ENCODE measurements at regions not wholly inside any gene's neighbourhood (a gene's known extent, or its start where the extent isn't known, plus 50 kb on each side); places are given as distances from the start of the nearest gene placed in this dataset.
A peak's percentile ranks its signal among the peaks of the same experiment; 100 is the strongest.

- CTCF ChIA-PET: no interaction called here
- POLR2A ChIA-PET (ENCODE audit: low non-redundant PET): no interaction called here
- BruUV-seq (replicated peaks): no TSS peak
Observed at GRCh38 chr13:54945973-54946372, 1917.4 kb downstream of the OLFM4 start.

DNA sequence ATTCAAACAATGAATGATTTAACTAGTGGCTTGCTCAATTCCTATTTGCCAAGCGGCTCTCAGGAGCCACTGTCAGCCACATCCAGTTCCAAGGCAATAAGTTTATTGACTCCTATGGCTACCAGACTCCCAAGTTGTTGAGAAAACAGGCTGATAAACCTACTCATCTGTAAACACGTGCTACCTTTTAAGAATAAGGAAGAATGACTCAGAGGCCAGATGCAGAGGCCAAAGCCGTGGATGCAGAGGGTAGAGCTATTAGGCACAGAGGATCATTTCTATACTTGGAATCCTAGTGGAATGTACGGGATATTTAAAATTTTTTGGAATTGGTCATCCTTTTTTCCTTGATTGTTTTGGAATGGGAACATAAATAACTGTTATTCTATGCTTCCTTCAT is 1921.1 kb downstream of the OLFM4 start:
- TF ChIP-seq, protein P1, sequence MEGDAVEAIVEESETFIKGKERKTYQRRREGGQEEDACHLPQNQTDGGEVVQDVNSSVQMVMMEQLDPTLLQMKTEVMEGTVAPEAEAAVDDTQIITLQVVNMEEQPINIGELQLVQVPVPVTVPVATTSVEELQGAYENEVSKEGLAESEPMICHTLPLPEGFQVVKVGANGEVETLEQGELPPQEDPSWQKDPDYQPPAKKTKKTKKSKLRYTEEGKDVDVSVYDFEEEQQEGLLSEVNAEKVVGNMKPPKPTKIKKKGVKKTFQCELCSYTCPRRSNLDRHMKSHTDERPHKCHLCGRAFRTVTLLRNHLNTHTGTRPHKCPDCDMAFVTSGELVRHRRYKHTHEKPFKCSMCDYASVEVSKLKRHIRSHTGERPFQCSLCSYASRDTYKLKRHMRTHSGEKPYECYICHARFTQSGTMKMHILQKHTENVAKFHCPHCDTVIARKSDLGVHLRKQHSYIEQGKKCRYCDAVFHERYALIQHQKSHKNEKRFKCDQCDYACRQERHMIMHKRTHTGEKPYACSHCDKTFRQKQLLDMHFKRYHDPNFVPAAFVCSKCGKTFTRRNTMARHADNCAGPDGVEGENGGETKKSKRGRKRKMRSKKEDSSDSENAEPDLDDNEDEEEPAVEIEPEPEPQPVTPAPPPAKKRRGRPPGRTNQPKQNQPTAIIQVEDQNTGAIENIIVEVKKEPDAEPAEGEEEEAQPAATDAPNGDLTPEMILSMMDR (conservative IDR thresholded peaks at IDR 0.05; ENCODE audit: low read depth, low read length): no peak
- TF ChIP-seq EZH2 (IDR thresholded peaks at IDR 0.05; ENCODE audit: borderline replicate concordance, low read depth, low read length, poor library complexity, severe bottlenecking): no peak
- H3K4me1 ChIP-seq (ENCODE audit: insufficient read depth, low read length, poor library complexity, severe bottlenecking): no peaks in the 10 kb centered on the region
- no peak for DNase-seq (ENCODE audit: low spot score)
- CTCF ChIA-PET: no interaction called here
- no peaks in the 10 kb centered on the region for H3K27me3 ChIP-seq (replicated peaks; ENCODE audit: insufficient read depth, low read depth, low read length, poor library complexity)
- POLR2A ChIA-PET (ENCODE audit: low non-redundant PET): no interaction called here
- no peak overlapping the region for H3K4me3 ChIP-seq (ENCODE audit: low read depth, low read length, poor library complexity, severe bottlenecking)
- no peaks in the 10 kb centered on the region for H3K9me3 ChIP-seq (ENCODE audit: low read depth, low read length, poor library complexity, severe bottlenecking)
- intact Hi-C loops (cut with micrococcal nuclease; ENCODE audit: unreplicated experiment): no loop called here
- no TSS peak for BruUV-seq (replicated peaks)
- H3K27ac ChIP-seq (ENCODE audit: low read depth, low read length, poor library complexity, severe bottlenecking): no peak overlapping the region
- H3K36me3 ChIP-seq (ENCODE audit: insufficient read depth, low read length, poor library complexity, severe bottlenecking): no peaks in the 10 kb centered on the region

More at GRCh38 chr13:54945973-54946372, 1917.4 kb downstream of the OLFM4 start:
- Histone ChIP-seq H3K4me1 (ENCODE audit: insufficient read depth, low read length, poor library complexity, severe bottlenecking) (no peaks in the 10 kb centered on the region), H3K4me3 (ENCODE audit: low read depth, low read length, poor library complexity, severe bottlenecking) (no peak overlapping the region), H3K36me3 (ENCODE audit: insufficient read depth, low read length, poor library complexity, severe bottlenecking) (no peaks in the 10 kb centered on the region), H3K27ac (ENCODE audit: low read depth, low read length, poor library complexity, severe bottlenecking) (no peak overlapping the region), H3K9me3 (ENCODE audit: low read depth, low read length, poor library complexity, severe bottlenecking) (peaks cover 4% of the 10 kb centered on the region), H3K27me3 (replicated peaks; ENCODE audit: insufficient read depth, low read depth, low read length, poor library complexity) (no peaks in the 10 kb centered on the region)
- no peak for DNase-seq (ENCODE audit: low spot score)
- intact Hi-C loops (cut with micrococcal nuclease; ENCODE audit: unreplicated experiment): no loop called here
- TF ChIP-seq, protein P1 (conservative IDR thresholded peaks at IDR 0.05; ENCODE audit: low read depth, low read length): no peak
- TF ChIP-seq EZH2 (IDR thresholded peaks at IDR 0.05; ENCODE audit: borderline replicate concordance, low read depth, low read length, poor library complexity, severe bottlenecking): no peak

DNA sequence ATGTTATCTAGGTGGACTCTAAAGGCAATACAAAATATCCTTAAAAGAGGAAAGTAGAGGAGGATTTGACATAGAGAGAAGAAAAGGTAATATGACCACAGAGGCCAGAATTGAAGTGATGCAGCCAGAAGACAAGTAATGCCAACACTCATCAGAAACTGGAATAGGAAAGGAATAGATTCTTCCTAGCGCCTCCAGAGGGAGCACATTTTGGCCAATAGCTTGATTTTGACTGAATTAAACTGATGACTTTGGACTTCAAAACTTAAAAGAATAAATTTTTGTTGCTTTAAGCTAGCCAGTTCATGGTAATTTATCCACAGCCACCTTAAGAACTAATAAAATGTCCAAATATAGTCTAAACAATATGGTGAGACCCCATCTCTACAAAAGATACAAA is 1921.9 kb downstream of the OLFM4 start:
- no TSS peak for BruUV-seq (replicated peaks)
- ChIA-PET POLR2A (ENCODE audit: low non-redundant PET) (no interaction called here), CTCF (interaction anchor here (0.6 kb wide), 1 partner anchor 670 kb away, joined by 3 read pairs; no protein-coding TSS in a partner anchor)
- H3K9me3 ChIP-seq (ENCODE audit: low read depth, low read length, poor library complexity, severe bottlenecking): no peaks in the 10 kb centered on the region
- H3K4me3 ChIP-seq (ENCODE audit: low read depth, low read length, poor library complexity, severe bottlenecking): no peak overlapping the region
- intact Hi-C loops (cut with micrococcal nuclease; ENCODE audit: unreplicated experiment): no loop called here
- no peaks in the 10 kb centered on the region for H3K4me1 ChIP-seq (ENCODE audit: insufficient read depth, low read length, poor library complexity, severe bottlenecking)
- H3K27ac ChIP-seq (ENCODE audit: low read depth, low read length, poor library complexity, severe bottlenecking): no peak overlapping the region
- no peak for TF ChIP-seq EZH2 (IDR thresholded peaks at IDR 0.05; ENCODE audit: borderline replicate concordance, low read depth, low read length, poor library complexity, severe bottlenecking)
- TF ChIP-seq, protein P1 (conservative IDR thresholded peaks at IDR 0.05; ENCODE audit: low read depth, low read length): 0 out of 2 replicates have a peak, but pooled peaks have one; percentile 26
- DNase-seq (ENCODE audit: low spot score): no peak
- H3K36me3 ChIP-seq (ENCODE audit: insufficient read depth, low read length, poor library complexity, severe bottlenecking): no peaks in the 10 kb centered on the region
- H3K27me3 ChIP-seq (replicated peaks; ENCODE audit: insufficient read depth, low read depth, low read length, poor library complexity): no peaks in the 10 kb centered on the region
